OCI-LY1 (cell line): ENCODE measurements at regions not wholly inside any gene's neighbourhood (a gene's known extent, or its start where the extent isn't known, plus 50 kb on each side); places are given as distances from the start of the nearest gene placed in this dataset.

ENCODE experiments used
- EZH2 ChIP-seq: fragments of 200-600 bp; sonication (generic), shearing (Covaris generic); IDR thresholded peaks from 2 replicates; pipeline ENCODE4 v1.8.0; 2017; ENCODE audit warnings: borderline replicate concordance, mixed run types, mild to moderate bottlenecking, antibody characterized with exemption, low read length, moderate library complexity, mixed read lengths
- TF ChIP-seq, protein P1 (sequence below): fragments of 200-600 bp; sonication (generic), shearing (Covaris generic); IDR thresholded peaks from 2 replicates; pipeline ENCODE4 v1.5.1; 2017; ENCODE audit warnings: mild to moderate bottlenecking, antibody characterized with exemption, low read length, moderate library complexity, mixed read lengths

DNA sequence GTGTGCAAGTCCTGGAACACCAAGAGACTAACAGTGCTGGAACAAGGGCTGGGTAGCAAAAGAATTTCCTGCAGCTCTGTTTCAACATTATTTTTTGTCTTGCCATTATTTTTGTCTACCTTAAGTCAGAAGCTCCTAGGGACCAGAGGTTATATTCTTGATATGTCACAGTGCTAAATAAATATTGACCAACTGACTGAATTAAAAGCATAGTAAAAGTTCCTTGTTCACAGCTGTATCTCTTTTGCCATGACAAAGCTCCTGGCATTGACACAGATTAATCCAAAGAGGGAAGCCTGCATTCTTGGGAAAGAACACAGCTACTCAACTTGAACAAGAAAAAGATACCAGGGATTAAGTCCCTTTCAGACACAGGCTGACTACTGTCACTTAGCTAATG is 136.5 kb downstream of the SPTSSA start:
- TF ChIP-seq, protein P1, sequence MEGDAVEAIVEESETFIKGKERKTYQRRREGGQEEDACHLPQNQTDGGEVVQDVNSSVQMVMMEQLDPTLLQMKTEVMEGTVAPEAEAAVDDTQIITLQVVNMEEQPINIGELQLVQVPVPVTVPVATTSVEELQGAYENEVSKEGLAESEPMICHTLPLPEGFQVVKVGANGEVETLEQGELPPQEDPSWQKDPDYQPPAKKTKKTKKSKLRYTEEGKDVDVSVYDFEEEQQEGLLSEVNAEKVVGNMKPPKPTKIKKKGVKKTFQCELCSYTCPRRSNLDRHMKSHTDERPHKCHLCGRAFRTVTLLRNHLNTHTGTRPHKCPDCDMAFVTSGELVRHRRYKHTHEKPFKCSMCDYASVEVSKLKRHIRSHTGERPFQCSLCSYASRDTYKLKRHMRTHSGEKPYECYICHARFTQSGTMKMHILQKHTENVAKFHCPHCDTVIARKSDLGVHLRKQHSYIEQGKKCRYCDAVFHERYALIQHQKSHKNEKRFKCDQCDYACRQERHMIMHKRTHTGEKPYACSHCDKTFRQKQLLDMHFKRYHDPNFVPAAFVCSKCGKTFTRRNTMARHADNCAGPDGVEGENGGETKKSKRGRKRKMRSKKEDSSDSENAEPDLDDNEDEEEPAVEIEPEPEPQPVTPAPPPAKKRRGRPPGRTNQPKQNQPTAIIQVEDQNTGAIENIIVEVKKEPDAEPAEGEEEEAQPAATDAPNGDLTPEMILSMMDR, result no peak
- no peak for TF ChIP-seq EZH2
